H9 (cell line): ENCODE measurements at regions not wholly inside any gene's neighbourhood (a gene's known extent, or its start where the extent isn't known, plus 50 kb on each side); places are given as distances from the start of the nearest gene placed in this dataset.

Source experiments
- DNase-seq: peaks from one replicate; pipeline ENCODE4 v3.0.0-alpha.2; 2017
- H2AFZ ChIP-seq: one replicate; pipeline ENCODE4 v1.6.1; 2013; ENCODE audit warnings: mild to moderate bottlenecking, low read length, control low read depth, moderate library complexity
- H2AK5ac ChIP-seq: 2 replicates; pipeline ENCODE4 v1.6.1; 2013; ENCODE audit warnings: low read length, control low read depth, mixed read lengths; ENCODE audit not compliant: insufficient read length
- H2BK120ac ChIP-seq: one replicate; pipeline ENCODE4 v1.6.1; 2013; ENCODE audit warnings: low read depth, mild to moderate bottlenecking, low read length, control low read depth, inconsistent platforms; ENCODE audit not compliant: poor library complexity, severe bottlenecking
- H2BK12ac ChIP-seq: 2 replicates; pipeline ENCODE4 v1.6.1; 2013; ENCODE audit warnings: low read length, control low read depth, mixed read lengths, low read depth; ENCODE audit not compliant: insufficient read length
- H2BK15ac ChIP-seq: 2 replicates; pipeline ENCODE4 v1.6.1; 2013; ENCODE audit warnings: low read depth, low read length, control low read depth
- H2BK20ac ChIP-seq: one replicate; pipeline ENCODE4 v1.6.1; 2013; ENCODE audit warnings: low read depth, mild to moderate bottlenecking, low read length, control low read depth, inconsistent platforms; ENCODE audit not compliant: poor library complexity, severe bottlenecking
- H2BK5ac ChIP-seq: 2 replicates; pipeline ENCODE4 v1.6.1; 2013; ENCODE audit warnings: low read length, control low read depth, mixed read lengths; ENCODE audit not compliant: insufficient read length
- H3K14ac ChIP-seq: 2 replicates; pipeline ENCODE4 v1.6.1; 2013; ENCODE audit warnings: low read length, control low read depth; ENCODE audit not compliant: insufficient read depth
- H3K18ac ChIP-seq: 2 replicates; pipeline ENCODE4 v1.6.1; 2013; ENCODE audit warnings: low read depth, mild to moderate bottlenecking, mixed read lengths, low read length, control low read depth; ENCODE audit not compliant: insufficient read length
- H3K23ac ChIP-seq: 2 replicates; pipeline ENCODE4 v1.6.1; 2013; ENCODE audit warnings: low read length, control low read depth, mixed read lengths, low read depth; ENCODE audit not compliant: insufficient read length
- H3K23me2 ChIP-seq: 2 replicates; pipeline ENCODE4 v1.6.1; 2013; ENCODE audit warnings: low read depth, mild to moderate bottlenecking, mixed read lengths, low read length, control low read depth; ENCODE audit not compliant: insufficient read length, poor library complexity, severe bottlenecking
- H3K27ac ChIP-seq: 2 replicates; pipeline ENCODE4 v1.5.1; 2013; ENCODE audit warnings: low read length, control low read depth, mixed read lengths, low read depth; ENCODE audit not compliant: insufficient read length
- H3K27me3 ChIP-seq: 2 replicates; pipeline ENCODE4 v1.6.1; 2013; ENCODE audit warnings: low read length, control low read depth, inconsistent platforms; ENCODE audit not compliant: insufficient read depth
- H3K4ac ChIP-seq: 2 replicates; pipeline ENCODE4 v1.6.1; 2013; ENCODE audit warnings: low read depth, mild to moderate bottlenecking, control low read depth, inconsistent platforms, low read length, moderate library complexity
- H3K4me1 ChIP-seq: 2 replicates; pipeline ENCODE4 v1.6.1; 2013; ENCODE audit warnings: low read length, control low read depth, inconsistent platforms; ENCODE audit not compliant: insufficient read depth
- H3K4me2 ChIP-seq: 2 replicates; pipeline ENCODE4 v1.6.1; 2013; ENCODE audit warnings: low read length, control low read depth, mixed read lengths; ENCODE audit not compliant: insufficient read length, insufficient read depth
- H3K56ac ChIP-seq: 2 replicates; pipeline ENCODE4 v1.6.1; 2013; ENCODE audit warnings: low read depth, mild to moderate bottlenecking, mixed read lengths, low read length, control low read depth; ENCODE audit not compliant: insufficient read length
- H3K79me1 ChIP-seq: 2 replicates; pipeline ENCODE4 v1.6.1; 2013; ENCODE audit warnings: low read depth, mild to moderate bottlenecking, moderate library complexity, low read length, control low read depth, inconsistent platforms; ENCODE audit not compliant: insufficient read depth, poor library complexity, severe bottlenecking
- H3K79me2 ChIP-seq: 2 replicates; pipeline ENCODE4 v1.6.1; 2013; ENCODE audit warnings: low read length, control low read depth, inconsistent platforms; ENCODE audit not compliant: insufficient read depth
- H3K9ac ChIP-seq: 2 replicates; pipeline ENCODE4 v1.6.1; 2013; ENCODE audit warnings: low read length, control low read depth, mixed read lengths; ENCODE audit not compliant: insufficient read length; ENCODE audit errors: extremely low read depth
- H3K9me3 ChIP-seq: one replicate; pipeline ENCODE4 v1.6.1; 2013; ENCODE audit warnings: low read depth, low read length, inconsistent platforms; ENCODE audit not compliant: control insufficient read depth
- H3T11ph ChIP-seq: one replicate; pipeline ENCODE4 v1.6.1; 2013; ENCODE audit warnings: mild to moderate bottlenecking, low read length, control low read depth, inconsistent platforms
- H4K20me1 ChIP-seq: one replicate; pipeline ENCODE4 v1.6.1; 2013; ENCODE audit not compliant: control insufficient read depth, insufficient read length, insufficient read depth
- H4K5ac ChIP-seq: 2 replicates; pipeline ENCODE4 v1.6.1; 2013; ENCODE audit warnings: low read depth, mild to moderate bottlenecking, mixed read lengths, low read length, control low read depth; ENCODE audit not compliant: insufficient read length
- H4K8ac ChIP-seq: replicated peaks from 2 replicates; pipeline ENCODE4 v1.6.1; 2013; ENCODE audit warnings: low read length, control low read depth, mixed read lengths, low read depth; ENCODE audit not compliant: insufficient read length
- H4K91ac ChIP-seq: 2 replicates; pipeline ENCODE4 v1.6.1; 2013; ENCODE audit warnings: low read depth, mild to moderate bottlenecking, moderate library complexity, mixed read lengths, low read length, control low read depth; ENCODE audit not compliant: insufficient read length
- H3K27ac Mint-ChIP-seq, 3 experiments: 2 replicates in 2 of 3; 3 replicates in 1 of 3; pipeline ENCODE4 v1.8.0; 2020 to 2021; ENCODE audit warnings: mixed read lengths in 3 of 3, mild to moderate bottlenecking in 1 of 3, moderate library complexity in 1 of 3
- H3K27me3 Mint-ChIP-seq: 2 replicates; pipeline ENCODE4 v1.8.0; 2021; ENCODE audit warnings: low read depth, mild to moderate bottlenecking, moderate library complexity, mixed read lengths
- H3K36me3 Mint-ChIP-seq, 3 experiments: 2 replicates in 2 of 3; 3 replicates in 1 of 3; pipeline ENCODE4 v1.8.0; 2020 to 2021; ENCODE audit warnings: low read depth in 3 of 3, mixed read lengths in 3 of 3; ENCODE audit not compliant: insufficient read depth in 1 of 3
- H3K4me1 Mint-ChIP-seq, 2 experiments: 2 replicates each; pipeline ENCODE4 v1.8.0; 2020; ENCODE audit warnings: mixed read lengths in 2 of 2
- H3K4me3 Mint-ChIP-seq, 2 experiments: 2 replicates in 1 of 2; 3 replicates in 1 of 2; pipeline ENCODE4 v1.8.0; 2020 to 2021; ENCODE audit warnings: mild to moderate bottlenecking in 2 of 2, mixed read lengths in 2 of 2, moderate library complexity in 1 of 2
- H3K9me3 Mint-ChIP-seq, 2 experiments: 2 replicates in 1 of 2; 3 replicates in 1 of 2; pipeline ENCODE4 v1.8.0; 2020; ENCODE audit warnings: mild to moderate bottlenecking in 2 of 2, mixed read lengths in 2 of 2, moderate library complexity in 1 of 2
- WGBS: extraction: QIAGEN DNeasy Blood & Tissue Kit; methylation state at CpG from one replicate; pipeline ENCODE4 v1.1.7; 2013; ENCODE audit warnings: missing lambda C conversion rate, low lambda C conversion rate, mixed read lengths; ENCODE audit not compliant: insufficient read length; ENCODE audit errors: extremely low coverage; 5-methylcytosine and 5-hydroxymethylcytosine counted together
- TF ChIP-seq, protein P1 (sequence below): fragments of 200-600 bp; sonication (generic); conservative IDR thresholded peaks from 3 replicates; pipeline ENCODE4 v1.8.0; 2021; ENCODE audit warnings: antibody characterized with exemption, mild to moderate bottlenecking

DNA sequence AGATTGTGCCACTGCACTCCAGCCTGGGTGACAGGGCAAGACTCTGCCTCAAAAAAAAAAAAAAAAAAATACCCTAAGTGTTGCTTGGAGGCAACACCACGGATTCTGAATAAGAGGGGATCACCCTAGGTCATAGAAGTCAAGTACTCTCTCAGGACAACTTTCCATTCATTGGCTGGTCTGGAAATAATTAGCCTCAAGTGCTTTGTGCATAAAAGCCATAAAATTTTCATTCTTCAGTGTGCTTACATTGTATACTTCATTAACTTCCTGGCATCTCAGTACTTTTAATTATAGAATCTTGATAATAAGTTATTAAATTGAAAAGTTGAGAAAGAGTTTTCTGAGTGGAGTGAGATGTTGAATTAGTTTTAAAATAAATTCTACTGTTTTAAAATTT, 876.1 kb upstream of the FAM98A start:
- no peak for DNase-seq
- Histone ChIP-seq H2BK5ac (no peak overlapping the region), H2BK12ac (no peak overlapping the region), H3K9ac (no peak overlapping the region), H2BK20ac (no peak overlapping the region), H2BK120ac (no peak overlapping the region), H3K27ac (no peak overlapping the region), H3K56ac (no peak overlapping the region), H3K79me2 (no peaks in the 10 kb centered on the region), H2AFZ (no peak overlapping the region), H4K20me1 (no peaks in the 10 kb centered on the region), H3K18ac (no peak overlapping the region), H2AK5ac (no peak overlapping the region), H3K27me3 (no peaks in the 10 kb centered on the region), H3K9me3 (no peaks in the 10 kb centered on the region), H3K14ac (no peak overlapping the region), H3K23me2 (no peaks in the 10 kb centered on the region), H4K91ac (no peak overlapping the region), H3K23ac (no peak overlapping the region), H3K4ac (no peak overlapping the region), H3T11ph (no peak overlapping the region), H3K79me1 (no peaks in the 10 kb centered on the region), H4K5ac (no peak overlapping the region), H4K8ac (no peak overlapping the region), H3K4me2 (no peak overlapping the region), H2BK15ac (no peak overlapping the region), H3K4me1 (no peaks in the 10 kb centered on the region)
- no peak overlapping the region for H3K27ac Mint-ChIP-seq
- no peak overlapping the region for H3K4me3 Mint-ChIP-seq
- H3K4me1 Mint-ChIP-seq = no peaks in the 10 kb centered on the region
- H3K36me3 Mint-ChIP-seq = peaks cover 0 to 2% (median 0%) of the 10 kb centered on the region in 3 experiments; a peak in 1 of 7 replicates
- WGBS = no CpG with 5 or more reads among the region's 1 CpG
- H3K9me3 Mint-ChIP-seq = peaks cover 0 to 3% of the 10 kb centered on the region in 2 experiments; a peak in 4 of 5 replicates
- TF ChIP-seq, protein P1, sequence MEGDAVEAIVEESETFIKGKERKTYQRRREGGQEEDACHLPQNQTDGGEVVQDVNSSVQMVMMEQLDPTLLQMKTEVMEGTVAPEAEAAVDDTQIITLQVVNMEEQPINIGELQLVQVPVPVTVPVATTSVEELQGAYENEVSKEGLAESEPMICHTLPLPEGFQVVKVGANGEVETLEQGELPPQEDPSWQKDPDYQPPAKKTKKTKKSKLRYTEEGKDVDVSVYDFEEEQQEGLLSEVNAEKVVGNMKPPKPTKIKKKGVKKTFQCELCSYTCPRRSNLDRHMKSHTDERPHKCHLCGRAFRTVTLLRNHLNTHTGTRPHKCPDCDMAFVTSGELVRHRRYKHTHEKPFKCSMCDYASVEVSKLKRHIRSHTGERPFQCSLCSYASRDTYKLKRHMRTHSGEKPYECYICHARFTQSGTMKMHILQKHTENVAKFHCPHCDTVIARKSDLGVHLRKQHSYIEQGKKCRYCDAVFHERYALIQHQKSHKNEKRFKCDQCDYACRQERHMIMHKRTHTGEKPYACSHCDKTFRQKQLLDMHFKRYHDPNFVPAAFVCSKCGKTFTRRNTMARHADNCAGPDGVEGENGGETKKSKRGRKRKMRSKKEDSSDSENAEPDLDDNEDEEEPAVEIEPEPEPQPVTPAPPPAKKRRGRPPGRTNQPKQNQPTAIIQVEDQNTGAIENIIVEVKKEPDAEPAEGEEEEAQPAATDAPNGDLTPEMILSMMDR = no peak
- no peaks in the 10 kb centered on the region for H3K27me3 Mint-ChIP-seq
